Activated T-cell treated with anti-CD3 and anti-CD28 coated beads, Interleukin-2, amount 50 U/mL, for 24 hours (primary cell): ENCODE measurements at regions not wholly inside any gene's neighbourhood (a gene's known extent, or its start where the extent isn't known, plus 50 kb on each side); places are given as distances from the start of the nearest gene placed in this dataset.

ENCODE experiments used
- DNase-seq: peaks from one replicate; pipeline ENCODE4 v3.0.0-alpha.2; 2020
- H3K27ac Mint-ChIP-seq: 2 replicates; pipeline ENCODE4 v1.8.0; 2020; ENCODE audit warnings: mild to moderate bottlenecking, mixed read lengths
- H3K27me3 Mint-ChIP-seq: 2 replicates; pipeline ENCODE4 v1.8.0; 2020; ENCODE audit warnings: mixed read lengths
- H3K36me3 Mint-ChIP-seq: 2 replicates; pipeline ENCODE4 v1.8.0; 2020; ENCODE audit warnings: low read depth, mixed read lengths
- H3K4me1 Mint-ChIP-seq: 2 replicates; pipeline ENCODE4 v1.8.0; 2020; ENCODE audit warnings: low read depth, mixed read lengths
- H3K4me3 Mint-ChIP-seq: 2 replicates; pipeline ENCODE4 v1.8.0; 2020; ENCODE audit warnings: mild to moderate bottlenecking, moderate library complexity, mixed read lengths
- H3K9me3 Mint-ChIP-seq: 2 replicates; pipeline ENCODE4 v1.8.0; 2020; ENCODE audit warnings: mixed read lengths

- no peaks in the 10 kb centered on the region for H3K4me1 Mint-ChIP-seq
- no peaks in the 10 kb centered on the region for H3K27me3 Mint-ChIP-seq
- no peak overlapping the region for H3K4me3 Mint-ChIP-seq
- no peaks in the 10 kb centered on the region for H3K9me3 Mint-ChIP-seq
- no peak for DNase-seq
- no peaks in the 10 kb centered on the region for H3K36me3 Mint-ChIP-seq
- no peak overlapping the region for H3K27ac Mint-ChIP-seq
Measured at GRCh38 chr9:118094387-118094786, 390.2 kb downstream of the TLR4 start.

GRCh38 chr9:118100529-118101419 is 396.6 kb downstream of the TLR4 start:
- no peak for DNase-seq
- H3K36me3 Mint-ChIP-seq, result no peaks in the 10 kb centered on the region
- no peaks in the 10 kb centered on the region for H3K9me3 Mint-ChIP-seq
- H3K27me3 Mint-ChIP-seq, result no peaks in the 10 kb centered on the region
- H3K4me3 Mint-ChIP-seq, result no peak overlapping the region
- no peaks in the 10 kb centered on the region for H3K4me1 Mint-ChIP-seq
- H3K27ac Mint-ChIP-seq, result no peak overlapping the region

DNA sequence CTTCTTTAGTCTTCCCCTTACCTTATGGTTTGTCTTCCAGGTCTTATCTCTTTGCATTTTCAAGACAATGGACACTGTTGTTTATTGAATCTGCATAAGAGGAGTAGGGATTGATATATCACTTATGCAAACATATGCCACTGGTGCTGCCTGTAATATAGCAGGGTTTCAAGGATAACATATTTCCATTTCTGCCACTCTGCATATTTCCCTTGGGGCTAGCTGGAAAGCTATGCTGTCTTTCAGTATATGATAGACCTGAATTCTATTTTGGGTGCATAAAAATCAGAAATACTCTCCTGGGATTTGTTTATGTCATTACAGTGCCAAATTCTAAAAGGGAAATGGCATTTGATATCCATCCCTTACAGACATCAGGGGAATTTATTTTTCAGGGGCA is 400.2 kb downstream of the TLR4 start:
- H3K27ac Mint-ChIP-seq, result no peak overlapping the region
- H3K36me3 Mint-ChIP-seq, result no peaks in the 10 kb centered on the region
- no peaks in the 10 kb centered on the region for H3K9me3 Mint-ChIP-seq
- no peaks in the 10 kb centered on the region for H3K27me3 Mint-ChIP-seq
- H3K4me3 Mint-ChIP-seq, result no peak overlapping the region
- no peak for DNase-seq
- no peaks in the 10 kb centered on the region for H3K4me1 Mint-ChIP-seq

- no peak overlapping the region for H3K4me3 Mint-ChIP-seq
- H3K27me3 Mint-ChIP-seq, result no peaks in the 10 kb centered on the region
- no peak for DNase-seq
- H3K9me3 Mint-ChIP-seq, result no peaks in the 10 kb centered on the region
- H3K36me3 Mint-ChIP-seq, result no peaks in the 10 kb centered on the region
- H3K27ac Mint-ChIP-seq, result no peak overlapping the region
- H3K4me1 Mint-ChIP-seq, result no peaks in the 10 kb centered on the region
Measured at GRCh38 chr9:118108971-118109370, 404.8 kb downstream of the TLR4 start.

DNA sequence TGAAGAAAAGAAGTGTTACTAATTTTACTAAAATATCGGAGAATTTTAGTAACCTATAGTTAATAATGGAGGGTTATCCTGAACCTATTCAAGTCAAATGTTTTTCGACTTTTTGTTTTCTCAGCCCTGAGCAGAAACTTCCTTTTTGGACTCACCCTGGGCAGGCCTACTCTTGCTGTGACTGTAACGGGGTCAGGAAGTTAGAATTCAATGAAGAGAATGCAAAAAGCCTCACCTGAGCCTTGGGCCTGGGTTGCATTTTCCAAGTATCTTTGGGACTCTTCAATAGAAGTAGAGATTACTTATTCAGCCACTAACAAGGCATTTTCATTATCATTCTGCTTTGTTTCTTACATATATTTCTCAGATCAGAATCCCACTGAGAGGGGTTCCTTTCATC is 405.3 kb downstream of the TLR4 start:
- Mint-ChIP-seq H3K36me3 (no peaks in the 10 kb centered on the region), H3K27me3 (no peaks in the 10 kb centered on the region), H3K4me1 (no peaks in the 10 kb centered on the region), H3K27ac (no peak overlapping the region), H3K9me3 (no peaks in the 10 kb centered on the region), H3K4me3 (no peak overlapping the region)
- no peak for DNase-seq

DNA sequence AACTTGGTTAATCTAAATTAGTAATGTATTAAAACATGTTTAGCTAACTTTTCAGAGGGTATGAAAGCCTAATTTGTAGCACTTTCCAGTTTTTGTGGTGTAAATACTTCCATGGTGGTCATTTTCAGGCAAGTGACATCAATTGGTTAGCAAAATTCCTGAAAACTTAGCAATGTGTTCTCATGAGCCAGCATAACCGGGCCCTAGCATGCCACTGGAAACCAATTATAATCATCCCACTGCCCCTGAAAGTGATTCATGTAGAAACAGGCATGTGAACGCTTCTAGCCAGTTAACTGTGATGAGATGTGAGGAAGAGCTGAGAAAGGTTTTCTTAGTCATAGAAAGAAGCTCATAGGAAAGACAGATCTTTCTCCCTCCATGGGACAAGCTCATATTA is 417.2 kb downstream of the TLR4 start:
- Mint-ChIP-seq H3K4me3 (no peak overlapping the region), H3K27ac (no peak overlapping the region), H3K4me1 (no peaks in the 10 kb centered on the region), H3K27me3 (no peaks in the 10 kb centered on the region), H3K9me3 (no peaks in the 10 kb centered on the region), H3K36me3 (no peaks in the 10 kb centered on the region)
- DNase-seq, result no peak

DNA sequence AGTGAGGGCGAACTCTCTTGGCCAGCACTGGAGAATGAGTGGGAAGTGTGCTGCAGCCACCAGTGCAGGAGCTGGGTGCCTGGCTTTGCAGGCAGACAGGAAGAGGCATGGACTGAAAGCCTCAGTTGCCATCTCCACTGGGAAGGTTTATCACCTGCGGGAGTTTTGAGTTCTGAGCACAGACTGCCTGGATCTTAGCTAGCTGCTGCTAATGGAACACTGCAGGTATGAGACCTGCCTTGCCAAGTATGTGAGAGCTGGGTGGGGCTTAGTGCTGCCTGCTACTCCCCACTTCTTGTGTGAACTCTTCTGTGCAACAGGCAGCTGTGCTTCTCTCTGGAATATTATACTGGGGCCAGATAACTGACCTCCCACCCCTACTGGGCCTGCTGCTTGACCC is 424.1 kb downstream of the TLR4 start:
- Mint-ChIP-seq H3K27ac (no peak overlapping the region), H3K9me3 (peaks cover 9% of the 10 kb centered on the region), H3K27me3 (no peaks in the 10 kb centered on the region), H3K4me1 (no peaks in the 10 kb centered on the region), H3K36me3 (no peaks in the 10 kb centered on the region), H3K4me3 (no peak overlapping the region)
- no peak for DNase-seq

DNA sequence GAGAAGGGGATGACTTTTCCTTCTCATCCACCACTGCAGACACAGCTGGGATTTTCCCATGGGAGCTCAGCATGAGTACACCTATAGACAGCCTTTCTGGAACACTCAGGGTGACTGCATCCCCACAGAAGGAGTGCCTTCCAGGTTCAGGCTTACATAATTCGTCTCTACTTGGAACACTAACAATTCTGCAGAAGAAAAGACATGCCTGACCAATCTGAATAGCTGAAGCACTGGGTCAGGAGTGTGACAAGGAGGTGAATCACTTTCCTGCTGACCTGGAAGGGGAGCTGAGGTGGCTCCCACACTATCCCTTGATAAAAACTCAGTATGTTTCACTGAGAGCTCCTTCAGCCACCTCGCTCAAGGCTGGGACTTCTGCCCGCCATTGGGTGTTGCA is 425.3 kb downstream of the TLR4 start:
- DNase-seq, result no peak
- H3K9me3 Mint-ChIP-seq, result peaks cover 9% of the 10 kb centered on the region
- no peaks in the 10 kb centered on the region for H3K27me3 Mint-ChIP-seq
- no peaks in the 10 kb centered on the region for H3K4me1 Mint-ChIP-seq
- H3K4me3 Mint-ChIP-seq, result no peak overlapping the region
- H3K27ac Mint-ChIP-seq, result no peak overlapping the region
- H3K36me3 Mint-ChIP-seq, result no peaks in the 10 kb centered on the region

DNA sequence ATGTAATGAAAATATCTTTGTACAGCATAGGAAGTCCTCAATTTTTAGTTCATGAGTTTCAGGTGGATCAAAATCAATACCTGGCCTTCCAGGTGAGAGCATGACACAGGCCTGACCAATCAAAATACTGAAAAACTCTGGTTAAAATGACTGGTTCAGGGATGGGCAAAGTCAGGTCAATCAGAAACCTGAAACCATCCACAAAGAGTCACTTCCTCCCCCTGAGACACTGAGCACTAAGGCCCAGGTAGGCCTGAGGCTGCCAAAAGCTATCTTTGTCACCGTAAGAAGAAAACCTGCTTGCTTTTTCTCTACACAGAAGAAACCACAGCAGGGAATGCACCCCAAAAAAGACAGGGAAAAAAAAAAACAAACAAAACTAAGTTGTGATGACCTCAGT is 444.8 kb downstream of the TLR4 start:
- Mint-ChIP-seq H3K9me3 (peaks cover 4% of the 10 kb centered on the region), H3K27ac (no peak overlapping the region), H3K4me1 (no peaks in the 10 kb centered on the region), H3K4me3 (no peak overlapping the region), H3K27me3 (no peaks in the 10 kb centered on the region), H3K36me3 (no peaks in the 10 kb centered on the region)
- DNase-seq, result no peak

- no peak for DNase-seq
- Mint-ChIP-seq H3K9me3 (peaks cover 2% of the 10 kb centered on the region), H3K36me3 (no peaks in the 10 kb centered on the region), H3K27ac (no peak overlapping the region), H3K27me3 (no peaks in the 10 kb centered on the region), H3K4me3 (no peak overlapping the region), H3K4me1 (no peaks in the 10 kb centered on the region)
Measured at GRCh38 chr9:118156846-118157245, 452.6 kb downstream of the TLR4 start.

DNA sequence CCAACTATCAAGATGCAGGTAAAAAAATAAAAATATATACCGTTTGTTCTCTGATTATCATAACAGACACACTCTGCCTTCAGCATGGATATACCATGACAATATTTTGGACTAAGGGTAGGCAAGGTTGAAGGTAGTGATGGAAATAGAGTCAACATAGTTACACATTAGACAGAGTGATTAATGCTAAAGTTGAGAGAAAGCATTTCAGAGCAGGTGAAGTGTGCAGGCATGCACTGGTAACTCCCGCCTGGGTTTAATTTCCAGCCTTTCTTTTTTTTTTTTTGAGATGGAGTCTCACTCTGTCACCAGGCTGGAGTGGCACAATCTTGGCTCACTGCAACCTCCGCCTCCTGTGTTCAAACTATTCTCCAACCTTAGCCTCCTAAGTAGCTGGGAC is 458.5 kb downstream of the TLR4 start:
- Mint-ChIP-seq H3K27me3 (no peaks in the 10 kb centered on the region), H3K4me3 (no peak overlapping the region), H3K9me3 (peaks cover 8% of the 10 kb centered on the region), H3K4me1 (no peaks in the 10 kb centered on the region), H3K27ac (no peak overlapping the region), H3K36me3 (no peaks in the 10 kb centered on the region)
- no peak for DNase-seq

DNA sequence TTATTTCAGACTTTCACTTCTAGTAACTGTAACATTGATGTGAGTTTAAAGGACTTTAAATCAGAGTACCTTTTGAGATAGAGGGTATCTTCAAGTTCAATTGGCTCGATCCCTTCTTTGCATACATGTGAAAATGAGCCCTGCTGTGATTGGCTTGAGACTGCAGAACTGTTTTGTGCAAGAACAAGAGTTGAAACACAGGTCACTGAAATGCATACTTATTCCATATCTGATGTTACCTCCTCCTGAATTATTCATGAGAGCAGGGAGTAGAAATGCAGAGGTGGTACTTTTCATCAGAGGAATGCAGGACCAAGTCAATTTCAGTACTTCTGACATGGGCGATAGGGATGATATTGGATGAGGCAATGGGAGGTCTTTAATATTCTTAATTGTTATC is 459.5 kb downstream of the TLR4 start:
- no peaks in the 10 kb centered on the region for H3K27me3 Mint-ChIP-seq
- no peak for DNase-seq
- H3K4me1 Mint-ChIP-seq, result no peaks in the 10 kb centered on the region
- H3K9me3 Mint-ChIP-seq, result peaks cover 8% of the 10 kb centered on the region
- no peak overlapping the region for H3K27ac Mint-ChIP-seq
- H3K4me3 Mint-ChIP-seq, result no peak overlapping the region
- no peaks in the 10 kb centered on the region for H3K36me3 Mint-ChIP-seq

DNA sequence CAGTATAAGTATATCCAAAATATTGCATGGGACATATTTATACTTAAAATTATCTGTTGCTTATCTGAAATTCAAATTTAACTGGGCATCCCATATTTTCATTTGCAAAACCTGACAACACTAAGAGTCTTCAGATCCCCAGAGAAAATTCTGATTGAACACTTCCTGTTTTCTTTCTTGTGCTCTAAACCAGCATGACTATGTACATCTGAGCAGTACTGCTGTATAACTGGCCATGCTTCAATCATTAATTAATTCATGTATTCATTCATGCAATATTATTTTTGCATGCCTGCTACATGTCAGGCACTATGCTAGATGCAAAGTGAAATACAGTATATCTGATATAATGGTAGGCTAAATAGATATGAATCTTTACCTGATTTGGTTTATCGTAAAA is 461.2 kb downstream of the TLR4 start:
- no peaks in the 10 kb centered on the region for H3K4me1 Mint-ChIP-seq
- H3K36me3 Mint-ChIP-seq, result no peaks in the 10 kb centered on the region
- no peak overlapping the region for H3K4me3 Mint-ChIP-seq
- no peak overlapping the region for H3K27ac Mint-ChIP-seq
- DNase-seq, result no peak
- no peaks in the 10 kb centered on the region for H3K27me3 Mint-ChIP-seq
- peaks cover 6% of the 10 kb centered on the region for H3K9me3 Mint-ChIP-seq

GRCh38 chr9:118170032-118170955 is 466.1 kb downstream of the TLR4 start:
- no peak for DNase-seq

GRCh38 chr9:118177241-118177640 is 473.0 kb downstream of the TLR4 start:
- no peak overlapping the region for H3K27ac Mint-ChIP-seq
- DNase-seq, result no peak
- no peaks in the 10 kb centered on the region for H3K36me3 Mint-ChIP-seq
- no peaks in the 10 kb centered on the region for H3K27me3 Mint-ChIP-seq
- no peak overlapping the region for H3K4me3 Mint-ChIP-seq
- no peaks in the 10 kb centered on the region for H3K9me3 Mint-ChIP-seq
- H3K4me1 Mint-ChIP-seq, result no peaks in the 10 kb centered on the region

More at GRCh38 chr9:118170032-118170955, 466.1 kb downstream of the TLR4 start:
- Mint-ChIP-seq H3K36me3 (no peaks in the 10 kb centered on the region), H3K27me3 (no peaks in the 10 kb centered on the region), H3K4me3 (no peak overlapping the region), H3K9me3 (no peaks in the 10 kb centered on the region), H3K4me1 (no peaks in the 10 kb centered on the region), H3K27ac (no peak overlapping the region)
